Lower leg skin (tissue), 4 donors: ENCODE measurements at regions not wholly inside any gene's neighbourhood (a gene's known extent, or its start where the extent isn't known, plus 50 kb on each side); places are given as distances from the start of the nearest gene placed in this dataset.

Experiments used
- DNase-seq, 2 donors: peaks; one replicate each; pipeline ENCODE4 v3.0.0-alpha.2; 2019; ENCODE audit warnings: low spot score in 2 of 2
- H3K4me3 ChIP-seq: fragments of 200-600 bp; sonication (generic); 2 replicates; pipeline ENCODE4 v1.5.1; 2017; ENCODE audit warnings: mild to moderate bottlenecking, low read depth; ENCODE audit not compliant: poor library complexity, severe bottlenecking
- POLR2A ChIP-seq, 2 donors: fragments of 450-650 bp; IDR thresholded peaks; one replicate each; pipeline ENCODE4 v1.6.1; 2016 to 2017; ENCODE audit warnings: antibody characterized with exemption in 2 of 2, mild to moderate bottlenecking in 1 of 2, moderate library complexity in 1 of 2
- WGBS, 2 donors: methylation state at CpG; one replicate each; pipeline ENCODE4 v1.1.5; 2018; 5-methylcytosine and 5-hydroxymethylcytosine counted together
- intact Hi-C: fragments of 100-400 bp; cut with DNase I; formaldehyde crosslinking; loops from one replicate; pipeline ENCODE4 v1.15.0; 2023; ENCODE audit warnings: low total_unique reads
- TF ChIP-seq, protein P1 (sequence below), 3 donors: fragments of 450-650 bp; IDR thresholded peaks; one replicate each; pipeline ENCODE4 v1.5.1; 2016; ENCODE audit warnings: antibody characterized with exemption in 3 of 3, mild to moderate bottlenecking in 3 of 3, moderate library complexity in 2 of 3

DNA sequence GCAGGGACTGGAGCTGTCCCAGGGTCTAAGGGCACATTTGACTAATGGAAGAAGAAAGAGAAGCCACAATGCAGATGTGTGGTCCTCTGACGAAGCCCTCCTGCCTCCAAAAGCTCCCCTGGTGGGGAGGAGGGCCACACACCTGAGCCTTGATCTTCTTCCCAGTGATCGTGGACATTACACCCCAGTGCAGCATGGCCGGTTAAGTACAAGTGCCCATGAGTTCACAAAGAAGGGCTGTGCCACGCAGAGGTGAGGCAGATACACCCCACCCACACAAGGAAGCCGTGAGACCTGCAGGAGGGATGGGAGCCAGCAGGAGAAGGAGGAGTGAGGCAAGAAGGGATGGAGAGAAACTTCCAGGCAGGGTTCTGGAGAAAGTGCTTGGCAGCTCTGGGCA, 199.0 kb upstream of the MVB12B start:
- H3K4me3 ChIP-seq, result no peak overlapping the region
- no peak for TF ChIP-seq POLR2A (IDR thresholded peaks at IDR 0.05)
- TF ChIP-seq, protein P1, sequence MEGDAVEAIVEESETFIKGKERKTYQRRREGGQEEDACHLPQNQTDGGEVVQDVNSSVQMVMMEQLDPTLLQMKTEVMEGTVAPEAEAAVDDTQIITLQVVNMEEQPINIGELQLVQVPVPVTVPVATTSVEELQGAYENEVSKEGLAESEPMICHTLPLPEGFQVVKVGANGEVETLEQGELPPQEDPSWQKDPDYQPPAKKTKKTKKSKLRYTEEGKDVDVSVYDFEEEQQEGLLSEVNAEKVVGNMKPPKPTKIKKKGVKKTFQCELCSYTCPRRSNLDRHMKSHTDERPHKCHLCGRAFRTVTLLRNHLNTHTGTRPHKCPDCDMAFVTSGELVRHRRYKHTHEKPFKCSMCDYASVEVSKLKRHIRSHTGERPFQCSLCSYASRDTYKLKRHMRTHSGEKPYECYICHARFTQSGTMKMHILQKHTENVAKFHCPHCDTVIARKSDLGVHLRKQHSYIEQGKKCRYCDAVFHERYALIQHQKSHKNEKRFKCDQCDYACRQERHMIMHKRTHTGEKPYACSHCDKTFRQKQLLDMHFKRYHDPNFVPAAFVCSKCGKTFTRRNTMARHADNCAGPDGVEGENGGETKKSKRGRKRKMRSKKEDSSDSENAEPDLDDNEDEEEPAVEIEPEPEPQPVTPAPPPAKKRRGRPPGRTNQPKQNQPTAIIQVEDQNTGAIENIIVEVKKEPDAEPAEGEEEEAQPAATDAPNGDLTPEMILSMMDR (IDR thresholded peaks at IDR 0.05), result no peak
- DNase-seq, result peak; percentile 3 to 78
- intact Hi-C loops, result no loop called here
- WGBS, 2 donors, result 58 to 70% methylated on average over 5 of the region's 5 CpGs

DNA sequence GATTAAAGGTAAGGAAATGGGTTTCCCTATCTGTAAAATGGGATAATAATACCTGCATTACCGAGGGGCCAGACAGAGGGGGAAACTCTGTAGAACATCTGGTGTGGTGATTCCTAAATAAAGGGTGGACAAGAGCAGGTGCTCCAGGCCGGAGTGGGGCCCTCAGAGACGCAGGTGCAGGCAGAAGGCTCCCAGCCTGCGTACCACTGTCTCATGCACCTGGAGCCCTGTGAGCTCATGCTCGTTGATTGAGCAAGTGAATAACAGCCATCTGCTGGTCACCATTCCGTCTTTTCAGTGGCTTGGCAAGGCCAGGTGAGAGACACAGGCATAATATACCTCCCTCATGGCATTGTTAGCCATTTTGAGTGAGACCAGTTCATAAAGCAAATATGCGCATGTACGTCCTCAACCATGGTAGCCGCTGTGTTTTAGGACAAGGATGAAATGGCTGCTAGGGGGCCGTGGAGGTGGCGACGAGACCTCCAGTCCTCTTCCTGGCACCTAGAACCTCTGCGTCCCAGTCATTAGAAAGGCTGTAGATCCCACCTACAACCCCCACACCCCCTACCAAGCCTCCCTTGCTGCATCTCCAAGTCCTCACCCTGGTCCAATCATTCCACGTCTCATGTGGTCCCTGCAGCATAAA, 198.0 kb upstream of the MVB12B start:
- H3K4me3 ChIP-seq, result no peak overlapping the region
- intact Hi-C loops, result no loop called here
- DNase-seq, result peak; percentile 4 to 34

DNA sequence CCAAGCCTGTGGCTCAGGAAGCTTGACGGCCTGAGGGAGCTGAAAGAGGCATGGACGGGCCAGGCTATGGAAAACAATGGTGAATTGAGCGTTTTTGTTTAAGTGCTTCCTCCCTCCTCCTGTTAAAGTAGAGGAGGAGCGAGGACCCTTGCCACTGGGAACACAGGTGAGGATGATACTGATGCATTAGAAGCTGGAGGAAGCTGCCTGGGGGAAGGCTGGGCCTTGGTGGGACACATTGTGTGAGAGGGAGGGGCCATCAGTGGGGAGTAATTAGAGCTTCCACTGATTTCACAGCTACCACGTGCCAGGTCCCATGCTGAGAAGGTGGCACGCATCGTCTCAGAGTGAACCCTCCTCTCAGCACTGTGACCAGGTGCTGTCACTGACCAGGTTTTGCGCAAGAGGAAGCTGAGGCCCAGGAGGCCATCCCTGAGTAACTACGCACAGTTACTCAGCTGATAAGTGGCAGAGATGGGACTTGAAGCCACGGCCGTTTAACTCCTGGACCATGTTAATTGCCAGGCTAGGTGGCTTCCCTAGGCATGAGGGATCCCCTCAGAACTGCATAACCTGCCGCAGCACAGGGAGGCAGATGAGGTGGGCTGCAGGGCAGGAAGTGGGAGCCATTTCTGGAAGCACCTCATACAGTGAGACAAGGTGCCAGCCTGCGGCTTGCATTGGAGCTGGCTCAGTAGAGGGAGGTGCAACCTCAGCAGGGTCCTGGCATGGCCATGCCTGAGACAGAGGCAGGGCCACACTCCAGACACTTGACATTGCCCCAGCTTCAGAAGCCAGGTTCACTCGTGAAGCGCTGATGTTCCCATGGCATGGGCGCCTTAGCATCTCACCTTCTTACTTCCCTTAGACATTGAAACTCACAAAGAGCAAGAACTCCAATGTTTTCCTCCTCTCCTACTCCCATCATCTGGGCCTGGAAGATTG, 195.3 kb upstream of the MVB12B start:
- peak in 1 of 2 donors; percentile 60 for DNase-seq

More for the DNA sequence above, 198.0 kb upstream of the MVB12B start:
- 74 to 88% methylated on average over 14 of the region's 14 CpGs for WGBS, 2 donors
- no peak for TF ChIP-seq POLR2A (IDR thresholded peaks at IDR 0.05)
- TF ChIP-seq, protein P1 (IDR thresholded peaks at IDR 0.05), result no peak

DNA sequence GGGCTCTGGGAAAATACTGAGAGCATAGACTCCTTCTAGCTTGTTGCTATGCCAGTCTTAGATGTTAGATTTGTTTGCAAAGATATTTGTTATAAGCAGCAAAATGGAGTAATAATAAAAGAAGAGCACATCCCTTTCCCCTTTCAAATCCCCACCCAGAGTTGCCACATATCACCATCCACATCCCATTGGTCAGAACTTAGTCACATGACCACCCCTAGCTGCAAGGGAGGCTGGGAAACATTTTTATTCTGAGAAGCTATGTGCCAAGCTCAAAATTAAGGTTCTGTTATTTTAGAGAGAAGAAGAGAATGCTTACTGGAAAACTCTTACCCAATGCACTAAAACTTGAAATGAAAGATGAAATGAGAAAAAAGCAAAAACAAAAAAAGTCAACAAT, 193.9 kb upstream of the MVB12B start:
- no peak for TF ChIP-seq POLR2A (IDR thresholded peaks at IDR 0.05)
- TF ChIP-seq, protein P1 (IDR thresholded peaks at IDR 0.05), result no peak
- no peak for DNase-seq
- intact Hi-C loops, result no loop called here

More for the DNA sequence above, 195.3 kb upstream of the MVB12B start:
- intact Hi-C loops, result no loop called here
- WGBS, 2 donors, result 77 to 87% methylated on average over 16 of the region's 16 CpGs
- H3K4me3 ChIP-seq, result no peak overlapping the region
- no peak for TF ChIP-seq POLR2A (IDR thresholded peaks at IDR 0.05)
- TF ChIP-seq, protein P1 (IDR thresholded peaks at IDR 0.05), result no peak

DNA sequence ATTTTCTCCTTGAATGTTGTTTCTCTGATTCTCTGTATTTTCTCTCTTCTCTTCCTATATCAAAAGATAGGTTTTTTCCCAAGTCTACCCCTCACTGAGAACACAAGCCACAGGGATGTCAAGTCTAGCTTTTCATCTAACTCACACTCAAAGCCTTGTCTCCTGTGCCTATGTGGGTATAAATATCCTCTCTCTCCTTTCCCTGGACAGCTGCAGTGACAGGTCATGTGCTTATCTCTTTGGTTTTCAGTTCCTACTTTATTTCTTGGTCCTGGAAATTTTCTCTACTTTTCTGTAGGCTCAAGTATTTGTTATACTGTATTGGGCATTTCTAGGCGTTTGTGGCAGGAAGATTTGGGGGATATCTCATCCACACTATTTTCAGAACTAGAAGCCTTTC, 182.4 kb upstream of the MVB12B start:
- DNase-seq, result no peak
- WGBS, 2 donors, result 23 to 70% methylated on average over 1 of the region's 1 CpG
- TF ChIP-seq, protein P1 (IDR thresholded peaks at IDR 0.05), result no peak
- no peak for TF ChIP-seq POLR2A (IDR thresholded peaks at IDR 0.05)
- H3K4me3 ChIP-seq, result no peak overlapping the region
- intact Hi-C loops, result no loop called here

More for the DNA sequence above, 193.9 kb upstream of the MVB12B start:
- H3K4me3 ChIP-seq, result no peak overlapping the region
